GM18508 (cell line): ENCODE measurements at regions not wholly inside any gene's neighbourhood (a gene's known extent, or its start where the extent isn't known, plus 50 kb on each side); places are given as distances from the start of the nearest gene placed in this dataset.

ENCODE experiments used
- ATAC-seq: cut with Tn5 transposase; IDR thresholded peaks from one replicate; pipeline ENCODE4 v1.9.1; 2021; ENCODE audit warnings: moderate number of reproducible peaks; ENCODE audit not compliant: insufficient read depth, unreplicated experiment

DNA sequence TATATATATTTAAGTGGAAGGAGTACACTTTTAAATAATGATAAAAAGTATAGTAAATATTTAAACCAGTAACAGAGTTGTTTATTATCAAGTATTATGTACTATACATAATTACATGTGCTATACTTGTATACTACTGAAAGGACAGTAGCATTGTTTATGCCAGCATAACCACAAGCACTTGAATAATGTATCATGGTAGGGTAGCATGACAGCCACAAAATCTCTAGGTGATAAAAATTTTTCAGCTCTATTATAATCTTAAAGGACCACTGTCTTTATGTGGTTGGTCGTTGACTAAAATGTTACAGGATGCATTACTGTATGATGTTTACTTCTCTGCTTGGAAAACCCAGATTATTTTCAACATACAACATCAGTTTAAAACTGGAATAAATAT lies 349.2 kb downstream of the CASP12 start:
- no peak for ATAC-seq

DNA sequence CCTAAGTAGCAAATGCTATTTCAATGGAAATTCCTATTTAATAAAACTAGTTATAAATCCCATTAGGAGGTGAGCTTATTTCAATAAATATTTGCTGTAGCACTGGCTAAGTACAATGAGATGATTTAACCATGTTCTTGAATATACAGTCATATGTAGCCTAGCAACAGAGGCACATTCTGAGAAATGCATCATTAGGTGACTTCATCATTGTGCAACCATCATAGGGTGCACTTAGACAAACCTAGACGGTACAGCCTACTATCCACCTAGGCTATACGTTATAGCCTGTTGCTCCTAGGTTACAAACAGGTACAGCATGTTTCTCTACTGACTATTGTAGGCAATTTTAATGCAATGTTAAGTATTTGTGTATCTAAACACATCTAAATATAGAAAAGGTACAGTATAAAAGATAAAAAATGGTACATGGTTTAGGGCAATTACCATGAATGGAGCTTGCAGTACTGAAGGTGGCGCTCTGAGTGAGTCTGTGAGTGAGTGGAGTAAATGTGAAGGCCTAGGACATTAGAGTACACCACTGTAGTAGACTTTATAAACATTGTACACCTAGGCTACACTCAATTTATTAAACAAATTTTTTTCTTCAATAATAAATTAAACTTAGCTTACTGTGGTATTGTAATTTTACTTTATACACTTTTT lies 350.1 kb downstream of the CASP12 start:
- ATAC-seq = no peak

DNA sequence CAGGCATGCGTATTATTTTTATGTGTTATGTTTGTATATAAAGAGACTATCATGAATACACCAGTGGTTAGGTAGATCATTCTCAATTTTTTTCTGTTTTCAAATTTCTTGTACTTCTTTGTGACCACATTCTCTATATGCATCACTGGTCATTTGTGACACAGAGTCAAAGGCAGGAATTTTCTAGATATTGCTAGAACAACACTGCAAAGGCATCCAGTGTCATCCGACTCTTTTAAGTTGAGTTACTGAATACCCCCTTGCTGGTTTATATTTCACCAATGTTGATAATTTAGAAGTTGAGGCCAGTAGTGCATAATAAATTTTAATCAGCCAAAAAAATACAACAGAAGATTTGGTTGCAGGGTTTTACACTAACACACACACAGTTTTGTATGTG lies 351.8 kb downstream of the CASP12 start:
- ATAC-seq = no peak

DNA sequence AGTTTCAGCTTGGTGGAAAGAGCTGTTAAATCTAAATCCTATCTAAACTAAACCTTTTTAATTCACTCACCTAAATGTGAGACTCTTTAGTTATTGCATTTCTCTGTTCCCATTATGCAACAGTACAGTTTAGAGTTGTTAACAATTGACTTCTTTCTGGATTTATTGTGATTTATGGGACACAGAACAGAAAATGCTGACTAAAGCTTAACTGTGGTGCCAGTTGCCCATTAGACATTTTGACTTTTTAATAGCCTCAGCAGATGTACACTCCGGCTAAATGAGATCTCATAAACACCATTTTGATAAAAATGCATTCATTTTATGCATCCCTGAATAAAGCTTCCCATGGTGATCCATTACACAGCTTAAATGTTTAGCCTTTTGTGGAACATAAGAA lies 356.6 kb downstream of the CASP12 start:
- ATAC-seq = no peak

DNA sequence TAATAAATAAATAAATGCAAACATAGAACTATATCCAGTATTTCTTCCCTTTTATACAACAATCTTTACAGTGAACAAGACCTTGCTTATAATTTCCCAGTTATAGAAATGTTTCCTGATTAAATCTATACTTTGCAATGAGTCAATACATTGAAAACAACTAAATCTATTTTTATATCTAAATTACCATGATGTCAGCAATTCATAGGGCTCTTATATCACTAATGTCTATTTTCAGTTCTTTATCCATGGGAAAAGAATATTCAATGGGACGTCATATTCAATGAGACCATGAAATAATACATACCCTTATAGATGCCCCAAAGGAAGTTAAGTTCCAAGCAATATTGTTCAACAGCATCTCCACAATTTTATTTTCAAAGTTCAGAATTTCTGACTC lies 359.9 kb downstream of the CASP12 start:
- ATAC-seq = no peak

DNA sequence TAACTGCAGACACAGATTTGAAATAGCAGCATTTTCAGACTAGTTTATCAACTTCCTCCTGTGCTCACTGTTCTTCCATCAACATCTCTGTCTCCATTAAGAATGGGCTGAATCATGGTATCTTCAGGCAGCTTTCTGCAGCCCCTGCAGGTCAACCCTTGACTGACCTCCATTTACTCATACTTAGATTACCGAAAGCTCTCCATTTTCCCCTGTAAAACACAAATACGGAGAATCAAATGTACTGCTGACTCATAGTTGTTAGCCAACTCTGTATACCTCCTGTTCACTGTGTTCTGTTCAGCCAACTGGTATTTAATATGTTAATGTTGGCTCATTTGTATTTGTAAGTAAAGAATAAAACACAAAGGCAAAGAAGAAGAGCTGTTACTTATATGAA lies 364.0 kb downstream of the CASP12 start:
- ATAC-seq = no peak

DNA sequence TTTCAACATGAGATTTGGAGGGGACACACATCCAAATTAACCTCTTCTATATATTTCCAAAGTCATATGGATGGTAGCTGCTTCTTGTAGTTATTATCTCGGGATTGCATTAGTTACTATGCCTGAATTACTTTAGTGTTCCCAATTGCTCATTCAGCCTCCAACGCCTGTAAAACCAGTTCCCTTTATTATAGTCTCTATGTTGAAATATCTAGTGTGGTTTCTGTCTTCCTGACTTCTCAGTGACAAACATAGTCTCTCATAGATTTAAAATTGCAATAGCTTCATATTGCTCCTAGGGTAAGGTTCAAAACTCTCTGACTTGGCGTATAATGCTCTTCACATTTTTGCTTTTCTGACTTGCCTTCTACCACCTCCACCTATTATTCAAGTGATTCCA lies 366.4 kb downstream of the CASP12 start:
- no peak for ATAC-seq

DNA sequence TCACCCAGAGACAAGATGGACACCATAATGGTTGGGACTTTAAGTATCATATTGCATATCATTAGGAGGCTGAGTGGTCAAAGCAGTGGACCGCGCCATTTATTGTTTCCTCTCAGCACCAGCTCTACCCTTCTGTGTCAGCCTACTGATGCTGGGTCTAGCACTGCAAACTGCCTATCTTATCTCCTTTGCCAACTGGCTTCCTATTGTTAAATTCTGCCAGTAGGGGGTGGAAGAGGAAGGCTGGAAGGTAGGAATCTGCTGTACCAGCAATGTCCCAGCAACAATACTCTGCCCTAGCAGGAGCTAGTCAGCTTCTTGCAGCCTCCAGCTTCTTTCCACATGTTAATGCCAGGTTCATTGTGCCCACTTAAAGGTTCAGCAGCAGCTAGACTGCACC lies 367.1 kb upstream of the PDGFD start:
- no peak for ATAC-seq

DNA sequence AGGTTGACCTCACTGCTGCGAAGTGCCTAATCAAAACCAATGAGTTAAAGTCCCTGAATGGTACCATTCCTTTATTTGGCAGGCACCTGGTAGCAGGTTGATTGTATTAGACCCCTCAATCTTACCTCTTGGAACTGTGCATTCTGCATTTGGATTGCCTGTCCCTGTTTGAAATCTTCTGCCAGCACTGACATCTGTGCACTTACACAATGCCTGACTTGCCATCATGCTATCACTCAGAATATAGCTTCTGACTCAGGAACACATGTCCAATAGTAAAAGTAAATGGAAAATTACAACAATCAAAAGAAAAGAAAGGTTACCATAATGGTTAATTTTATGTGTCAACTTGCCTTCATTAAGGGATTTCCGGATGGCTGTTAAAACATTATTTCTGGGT lies 366.0 kb upstream of the PDGFD start:
- no peak for ATAC-seq

DNA sequence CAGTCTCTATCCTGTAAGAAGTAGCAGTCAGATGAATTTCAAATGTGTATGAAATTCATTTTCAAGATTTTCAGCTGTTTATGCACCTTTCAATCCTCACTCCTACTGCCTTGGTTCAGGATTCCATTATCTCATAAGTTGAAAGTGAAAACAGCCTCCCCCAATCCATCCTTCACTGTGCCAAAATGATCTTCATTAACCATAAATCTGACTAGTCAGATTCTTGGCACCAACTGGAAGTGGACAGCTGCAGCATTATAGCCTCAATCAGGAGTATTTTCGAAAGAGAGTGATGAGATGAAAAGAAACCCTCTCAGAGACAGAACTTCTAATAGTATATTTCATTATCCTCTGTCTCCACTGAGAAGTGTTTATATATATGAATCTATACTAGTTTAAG lies 365.3 kb upstream of the PDGFD start:
- ATAC-seq = no peak

DNA sequence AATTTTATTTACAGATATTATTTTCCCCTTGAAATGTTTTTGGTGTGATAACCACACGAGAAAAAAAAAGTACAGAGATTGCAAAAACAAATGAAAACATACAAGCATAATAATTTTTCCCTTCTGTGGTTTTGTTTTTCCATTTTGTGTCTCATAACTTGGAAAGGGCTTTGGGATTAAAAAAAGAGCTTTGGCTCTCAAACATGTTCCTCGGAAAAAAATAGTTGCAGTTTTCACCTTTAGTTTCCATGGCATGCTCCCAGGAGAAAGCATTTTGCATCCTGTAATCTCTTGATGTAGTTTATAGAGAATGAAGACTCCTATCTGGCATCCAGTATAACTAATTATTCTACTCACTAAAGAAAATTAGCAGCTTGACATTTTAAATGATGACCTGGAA lies 362.1 kb upstream of the PDGFD start:
- no peak for ATAC-seq

DNA sequence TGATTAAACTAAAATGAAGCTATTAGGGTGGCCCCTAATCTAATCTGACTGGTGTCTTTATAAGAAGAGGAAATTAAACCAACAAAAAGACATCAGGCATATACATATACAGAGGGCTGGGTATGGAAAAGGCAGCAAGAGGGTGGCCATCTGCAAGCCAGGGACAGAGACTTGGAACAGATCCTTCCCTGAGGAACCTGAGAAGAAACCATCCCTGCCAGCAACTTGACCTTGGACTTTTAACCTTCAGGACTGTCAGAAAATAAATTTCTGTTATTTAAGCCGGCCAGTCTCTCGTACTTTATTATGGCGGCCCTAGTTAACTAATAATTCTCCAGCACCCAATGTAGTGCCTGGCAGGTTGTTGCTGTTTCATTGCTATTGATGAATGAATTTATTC lies 361.5 kb upstream of the PDGFD start:
- ATAC-seq = no peak

DNA sequence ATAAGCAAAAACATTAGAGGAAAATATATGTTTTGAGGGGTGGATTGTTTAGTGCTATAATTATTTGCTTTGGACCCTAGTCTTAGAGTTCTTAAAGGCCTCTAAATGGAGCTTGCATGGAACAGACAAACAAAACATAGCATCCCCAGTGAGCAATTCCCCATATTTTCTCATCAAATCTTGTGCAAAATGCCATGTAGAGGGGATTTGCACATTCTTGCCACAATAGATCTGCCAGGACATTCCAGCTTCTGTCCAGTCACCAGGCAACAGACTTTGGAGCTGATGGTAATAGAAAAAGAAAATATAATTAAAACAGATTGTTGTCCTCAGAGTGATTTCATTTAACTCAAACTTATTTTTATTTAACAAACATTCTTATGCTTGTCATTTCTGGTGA lies 360.3 kb upstream of the PDGFD start:
- no peak for ATAC-seq

DNA sequence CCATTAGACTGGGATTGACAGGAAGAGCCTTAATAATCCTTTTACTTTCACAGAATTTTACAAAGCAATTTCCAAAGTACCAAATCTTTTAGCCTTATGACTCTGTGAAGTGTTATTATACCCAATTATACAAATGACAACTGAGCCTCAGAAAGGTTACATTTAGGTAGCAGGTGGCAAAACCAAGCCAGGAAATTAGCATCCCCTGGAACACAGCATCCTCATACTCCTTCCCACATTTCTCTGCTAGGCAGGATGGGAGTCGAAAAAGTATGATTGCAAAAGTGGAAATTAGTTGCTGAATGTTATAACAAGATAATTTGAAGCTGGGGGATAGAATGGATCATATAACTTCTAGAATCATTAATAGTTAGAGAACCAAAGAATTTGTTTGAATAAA lies 359.7 kb upstream of the PDGFD start:
- no peak for ATAC-seq

DNA sequence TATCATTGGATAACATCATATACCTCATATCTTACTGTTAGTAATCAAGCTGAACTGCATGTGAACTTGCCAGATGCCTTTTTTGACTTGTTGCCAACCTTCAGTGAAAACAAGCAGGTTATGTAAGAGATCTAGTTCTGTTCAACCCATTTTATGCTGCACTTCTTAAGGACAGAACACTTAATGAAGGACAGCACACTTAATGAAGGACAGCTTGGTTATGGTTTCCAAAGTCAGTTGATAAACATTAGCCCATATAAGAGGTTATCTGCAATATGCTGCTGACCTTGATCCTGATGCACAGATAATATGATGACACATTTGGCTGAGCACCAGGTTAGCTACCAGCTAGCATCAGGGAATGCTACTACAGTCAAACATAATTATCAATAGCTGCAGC lies 358.7 kb upstream of the PDGFD start:
- ATAC-seq = no peak

DNA sequence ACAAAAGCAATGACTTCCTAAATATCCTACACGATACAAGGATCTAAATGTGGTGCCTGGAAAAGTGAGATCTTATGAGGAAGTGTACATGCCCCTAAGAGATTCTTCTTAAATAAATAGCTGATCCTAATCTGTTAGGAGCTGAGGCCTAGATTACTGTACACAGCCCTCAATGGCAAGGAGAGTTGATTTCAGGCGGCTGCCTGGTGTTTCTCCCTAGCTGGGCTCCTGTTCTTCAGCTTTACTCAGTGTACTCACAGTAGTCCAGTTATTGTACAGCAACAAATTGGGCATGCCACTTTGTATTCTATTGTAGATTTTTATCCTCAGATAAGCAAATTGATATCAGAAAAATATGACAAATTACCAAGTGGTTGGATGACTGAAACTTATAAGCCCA lies 358.2 kb upstream of the PDGFD start:
- ATAC-seq = no peak

DNA sequence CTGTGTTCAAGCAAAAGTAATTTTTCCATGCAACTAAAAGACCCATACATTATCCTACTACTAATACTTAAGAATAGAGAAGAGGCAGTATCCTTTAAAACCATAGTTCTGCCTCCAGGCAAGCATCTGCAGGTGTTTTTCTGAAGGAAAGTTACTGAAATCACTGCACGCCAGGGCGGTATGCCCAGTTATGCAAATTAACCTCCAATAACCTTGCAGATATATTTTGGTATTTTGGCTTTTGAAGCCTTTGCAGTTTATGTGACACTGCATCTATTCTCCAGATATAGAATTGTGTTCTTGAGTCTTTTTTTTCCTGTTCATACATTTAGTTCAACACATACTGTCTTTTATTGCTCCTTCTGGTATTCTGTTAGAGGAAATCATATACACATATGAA lies 346.2 kb upstream of the PDGFD start:
- ATAC-seq = no peak

DNA sequence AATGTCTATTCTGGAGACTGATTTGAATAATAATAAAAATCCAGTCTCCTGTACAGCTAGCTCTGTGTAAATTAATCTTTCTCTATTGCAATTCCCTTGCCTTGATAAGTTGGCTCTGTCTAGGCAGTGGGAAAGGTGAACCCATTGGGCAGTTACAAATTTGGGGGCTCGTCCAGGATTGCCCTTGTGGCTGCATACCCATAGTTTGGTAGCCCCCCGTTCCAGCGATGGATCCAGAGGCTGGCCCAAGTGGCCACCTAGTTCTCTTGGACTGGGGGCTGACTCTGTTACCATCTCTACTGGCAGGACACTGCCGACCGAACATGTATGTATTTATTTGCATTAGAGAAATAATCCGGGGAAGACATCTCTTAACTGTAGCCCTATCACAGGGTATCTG lies 326.2 kb upstream of the PDGFD start:
- no peak for ATAC-seq

DNA sequence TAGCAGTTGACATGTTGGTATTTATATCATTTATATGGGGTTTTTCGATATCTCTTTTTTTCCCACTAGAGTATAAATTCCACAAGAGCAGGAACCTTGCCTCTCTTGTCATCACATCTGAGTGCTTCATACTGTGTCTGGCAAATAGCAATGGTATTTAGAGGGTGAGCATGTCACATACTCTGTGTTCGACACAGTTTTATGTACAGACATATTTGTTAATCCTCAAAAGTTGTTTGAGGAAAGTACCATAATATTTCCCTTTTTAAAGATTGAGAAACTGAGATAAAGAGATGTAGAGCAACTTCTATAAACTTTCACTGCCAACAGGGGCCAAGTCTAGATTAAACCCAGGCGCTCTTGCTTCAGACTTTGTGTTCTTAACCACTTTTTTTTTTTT lies 324.6 kb upstream of the PDGFD start:
- ATAC-seq = no peak

DNA sequence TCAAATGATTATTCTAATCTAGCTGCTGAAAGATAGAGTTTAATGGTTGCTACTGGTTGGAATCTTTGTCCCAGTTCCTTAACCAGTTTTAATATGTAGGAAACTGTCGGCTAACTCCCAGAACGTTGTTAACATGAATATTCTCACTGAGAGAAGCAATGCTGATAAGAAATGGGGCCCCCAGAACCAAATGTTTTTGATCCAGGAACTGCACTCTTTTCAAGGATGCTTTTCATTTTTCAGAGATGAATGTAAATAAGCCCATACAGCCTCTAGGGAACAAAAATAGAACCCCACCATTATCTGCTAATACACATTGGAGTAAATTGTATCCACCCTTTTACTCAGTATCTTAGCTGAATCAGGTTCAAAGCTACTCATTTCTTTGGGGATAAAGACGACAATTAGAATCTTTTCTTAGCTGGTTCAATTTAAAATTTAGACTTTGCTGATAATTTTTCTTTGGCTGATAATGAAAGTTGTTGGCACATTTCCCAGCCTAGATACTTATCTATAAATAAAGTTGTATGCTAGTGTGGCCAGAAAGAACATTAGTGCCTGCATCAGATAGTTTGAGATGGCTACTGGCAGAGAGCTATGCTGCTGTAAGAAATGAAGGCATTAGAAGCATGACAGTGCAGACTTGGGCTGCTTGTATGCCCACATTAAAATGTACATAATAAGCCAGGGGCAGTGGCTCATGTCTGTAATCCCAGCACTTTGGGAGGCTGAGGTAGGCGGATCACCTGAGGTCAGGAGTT lies 323.3 kb upstream of the PDGFD start:
- ATAC-seq = no peak

DNA sequence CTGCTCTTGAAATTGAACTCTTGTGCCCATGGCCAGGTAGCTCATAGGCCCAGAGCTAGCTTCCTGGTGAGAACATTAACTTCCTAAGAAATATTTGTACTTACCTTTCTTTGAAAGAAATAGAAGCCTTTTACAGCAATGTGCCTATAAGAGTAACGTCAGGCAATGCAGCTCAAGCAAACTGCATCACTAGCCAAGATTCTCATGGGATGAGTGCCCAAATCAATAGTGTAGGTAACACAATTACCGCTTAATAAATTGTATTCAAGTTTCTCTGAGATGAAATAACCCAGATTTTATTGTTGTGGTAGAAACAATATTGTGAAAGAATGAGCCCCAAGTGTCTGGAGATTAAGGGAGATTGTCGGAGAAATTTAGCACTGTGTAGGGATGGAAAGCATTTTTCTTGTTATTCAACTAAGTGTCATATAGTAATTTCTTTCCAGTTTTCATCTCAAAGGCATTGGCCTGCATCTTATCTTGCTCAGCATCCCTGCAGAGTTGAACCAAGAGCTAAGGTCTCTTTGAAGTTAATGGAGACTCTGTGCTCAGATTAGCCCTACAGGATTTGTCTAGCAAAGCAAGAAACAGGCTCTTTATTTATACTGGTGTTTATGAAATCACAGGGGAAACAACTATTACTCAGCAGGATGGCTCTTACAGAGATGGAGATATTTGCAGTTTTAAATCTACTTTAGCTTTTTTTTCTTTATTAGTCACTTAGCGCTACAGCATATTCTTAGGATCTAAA lies 321.0 kb upstream of the PDGFD start:
- ATAC-seq = no peak

DNA sequence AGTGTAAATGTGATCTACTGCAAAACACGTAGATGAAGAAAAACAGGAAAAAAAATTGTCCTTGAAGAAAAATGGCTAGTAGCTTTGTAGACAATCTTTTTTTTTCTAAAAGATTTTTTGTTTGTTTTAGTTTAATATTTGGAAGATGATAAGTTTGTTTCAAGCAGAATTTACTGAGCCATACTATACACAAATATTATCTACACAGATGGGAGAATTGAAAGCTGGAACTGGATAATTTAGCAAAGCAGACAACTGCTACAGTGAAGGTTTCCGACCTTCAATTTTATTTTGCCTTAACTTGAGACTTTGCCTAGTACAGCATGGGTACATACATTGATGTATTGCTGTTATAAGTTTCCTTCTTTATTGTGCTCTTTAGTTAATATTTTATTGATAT lies 313.0 kb upstream of the PDGFD start:
- ATAC-seq = no peak
